Right hindlimb (tissue), 1 donor: ENCODE measurements at regions not wholly inside any gene's neighbourhood (a gene's known extent, or its start where the extent isn't known, plus 50 kb on each side); places are given as distances from the start of the nearest gene placed in this dataset.

Experiments
- DNase-seq: peaks from one replicate; pipeline ENCODE4 v3.0.0-alpha.2; 2018

GRCh38 chr2:66382091-66382490 lies 52.8 kb upstream of the MEIS1 start:
- DNase-seq, result no peak

- DNase-seq, result no peak
These were observed 55.5 kb upstream of the MEIS1 start for GRCh38 chr2:66379473-66379872.

- no peak for DNase-seq
These were observed 57.1 kb upstream of the MEIS1 start for GRCh38 chr2:66377832-66378231.

GRCh38 chr2:66370824-66371223 lies 64.1 kb upstream of the MEIS1 start:
- no peak for DNase-seq

- DNase-seq, result no peak
These were observed 68.3 kb upstream of the MEIS1 start for GRCh38 chr2:66366619-66367018.

- DNase-seq, result peak; percentile 56
These were observed 70.2 kb upstream of the MEIS1 start for GRCh38 chr2:66364495-66365333.

GRCh38 chr2:66362701-66363100 lies 72.2 kb upstream of the MEIS1 start:
- no peak for DNase-seq

GRCh38 chr2:66346231-66346664 lies 88.7 kb upstream of the MEIS1 start:
- DNase-seq, result no peak

- no peak for DNase-seq
These were observed 90.8 kb upstream of the MEIS1 start for GRCh38 chr2:66344087-66344663.

GRCh38 chr2:66343259-66343658 lies 91.7 kb upstream of the MEIS1 start:
- no peak for DNase-seq

- DNase-seq, result no peak
These were observed 94.4 kb upstream of the MEIS1 start for GRCh38 chr2:66340521-66340920.

- DNase-seq, result no peak
These were observed 100.5 kb upstream of the MEIS1 start for GRCh38 chr2:66334237-66335029.

- DNase-seq, result no peak
These were observed 103.7 kb upstream of the MEIS1 start for GRCh38 chr2:66331176-66331575.

- DNase-seq, result no peak
These were observed 105.8 kb upstream of the MEIS1 start for GRCh38 chr2:66329081-66329605.

- no peak for DNase-seq
These were observed 107.7 kb upstream of the MEIS1 start for GRCh38 chr2:66327066-66327740.

GRCh38 chr2:66324909-66325528 lies 109.9 kb upstream of the MEIS1 start:
- DNase-seq, result no peak

- no peak for DNase-seq
These were observed 110.6 kb upstream of the MEIS1 start for GRCh38 chr2:66324356-66324755.

- DNase-seq, result no peak
These were observed 111.5 kb upstream of the MEIS1 start for GRCh38 chr2:66323406-66323805.

GRCh38 chr2:66322506-66323260 lies 112.2 kb upstream of the MEIS1 start:
- no peak for DNase-seq

- DNase-seq, result no peak
These were observed 116.8 kb upstream of the MEIS1 start for GRCh38 chr2:66318009-66318561.

- DNase-seq, result no peak
These were observed 117.5 kb upstream of the MEIS1 start for GRCh38 chr2:66317268-66317890.
